Heart right ventricle (tissue), 16 donors: ENCODE measurements at regions not wholly inside any gene's neighbourhood (a gene's known extent, or its start where the extent isn't known, plus 50 kb on each side); places are given as distances from the start of the nearest gene placed in this dataset.

Experiments
- ATAC-seq, 8 donors: fragments of 200-7000 bp; cut with Tn5 transposase; one replicate each; pipeline ENCODE4 v1.9.1; 2020; ENCODE audit warnings: mild to moderate bottlenecking in 8 of 8, moderate library complexity in 8 of 8, moderate number of reproducible peaks in 1 of 8
- DNase-seq, 2 donors: peaks; one replicate each; pipeline ENCODE4 v3.0.0-alpha.2; 2020
- H3K27ac ChIP-seq, 10 donors: fragments of 200-600 bp; sonication (generic) in 2 of 10; one replicate each; pipeline versions ENCODE4 v1.5.0 to v1.8.0; 2020 to 2022; ENCODE audit warnings: mild to moderate bottlenecking in 3 of 10
- H3K27me3 ChIP-seq, 7 donors: fragments of 200-600 bp; one replicate each; pipeline ENCODE4 v1.8.0; 2021 to 2022; ENCODE audit warnings: mild to moderate bottlenecking in 2 of 7
- H3K36me3 ChIP-seq, 9 donors: fragments of 200-600 bp; sonication (generic) in 1 of 9; one replicate each; pipeline versions ENCODE4 v1.5.0 to v1.8.0; 2020 to 2022; ENCODE audit warnings: mild to moderate bottlenecking in 2 of 9
- H3K4me1 ChIP-seq, 9 donors: fragments of 200-600 bp; sonication (generic) in 1 of 9; one replicate each; pipeline versions ENCODE4 v1.5.0 to v1.8.0; 2020 to 2022; ENCODE audit warnings: mild to moderate bottlenecking in 4 of 9
- H3K4me3 ChIP-seq, 10 donors: fragments of 200-600 bp; sonication (generic) in 2 of 10; one replicate each; pipeline versions ENCODE4 v1.5.0 to v1.8.0; 2020 to 2022; ENCODE audit warnings: mild to moderate bottlenecking in 7 of 10, moderate library complexity in 2 of 10
- H3K9me3 ChIP-seq, 11 donors: fragments of 200-600 bp in 10 of 11; sonication (generic) in 2 of 11; one replicate each; pipeline versions ENCODE4 v1.5.0 to v1.8.0; 2013 to 2022; ENCODE audit warnings: mild to moderate bottlenecking in 2 of 11, control low read depth in 1 of 11, moderate library complexity in 1 of 11
- WGBS, 2 donors: extraction: QIAGEN DNeasy Blood & Tissue Kit; methylation state at CpG; one replicate each; pipeline ENCODE4 v1.1.7; 2013; ENCODE audit warnings: inconsistent platforms in 1 of 2; 5-methylcytosine and 5-hydroxymethylcytosine counted together
- intact Hi-C, 10 donors: fragments of 100-400 bp; cut with DNase I; formaldehyde crosslinking; loops; one replicate each; pipeline versions ENCODE4 v1.11.1 to v1.14.2; 2022
- TF ChIP-seq, protein P1 (sequence below), 9 donors: fragments of 200-600 bp; sonication (generic) in 2 of 9; IDR thresholded peaks; one replicate each; pipeline versions ENCODE4 v1.5.0 to v1.8.0; 2021 to 2022; ENCODE audit warnings: antibody characterized with exemption in 9 of 9, mild to moderate bottlenecking in 5 of 9, moderate library complexity in 1 of 9
- donor health status: Arrhythmogenic right ventricular cardiomyopathy.
- donor health status: ischemic (EF 13 %, LVEDD 7.1; RV severe dilation, severe dysfunction).
- donor health status: healthy with polysubstance abuse.
- donor health status: DM: no; HTN: yes; CAD: no.
- donor health status: DM: no; HTN: no; CAD: no.
- donor health status: ischemic (EF 25% LVEDD 6.9; RV normal size, moderate dysfunction).
- donor health status: ischemic (EF 25% LVEDD 5.7; RV mildly dilated, moderate dysfunction).
- donor health status: healthy.
- donor health status: DM: yes; HTN: yes; CAD: no.
- donor health status: Ischemic cardiomyopathy.
- donor health status: ischemic (EF 35%, LVEDD 5.7; RV mildly dilated, moderate dysfunction).
- donor health status: nonischemic (EF 11% LVEDD 7.7; RV severe dilation, severe dysfunction).
- donor health status: DM: yes; HTN: yes; CAD: no.
- donor health status: PGD.
- donor health status: ischemic (EF 29% LVEDD 5.4; RV normal size, mild dysfunction).
- donor health status: nonischemic (EF 23%, LVEDD 6.1; RV moderate dilation, normal function).

DNA sequence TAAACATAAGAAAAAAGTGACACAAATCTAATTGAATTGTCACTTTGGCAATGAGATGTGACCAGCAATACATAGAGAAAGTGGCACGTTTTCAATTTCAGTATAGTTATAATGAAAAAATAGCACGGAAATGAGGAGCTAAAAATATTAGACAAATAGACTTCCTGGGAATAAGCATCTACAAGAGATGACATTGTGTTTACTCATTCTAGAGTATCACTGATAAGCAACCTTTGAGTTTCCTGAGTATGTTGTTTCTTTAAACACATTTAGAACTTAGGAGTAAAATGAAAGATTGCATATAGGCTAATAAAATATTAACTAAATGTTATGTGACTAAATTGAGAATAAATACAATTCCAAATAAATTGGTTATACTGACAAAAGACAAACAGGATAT, 207.1 kb upstream of the SLITRK6 start:
- Histone ChIP-seq H3K4me1 (no peaks in the 10 kb centered on the region), H3K9me3 (peaks cover 0 to 29% (median 0%) of the 10 kb centered on the region in 11 donors), H3K36me3 (no peaks in the 10 kb centered on the region), H3K4me3 (no peak overlapping the region), H3K27me3 (no peaks in the 10 kb centered on the region), H3K27ac (no peak overlapping the region)
- ATAC-seq (no peak), DNase-seq (no peak)
- TF ChIP-seq, protein P1, sequence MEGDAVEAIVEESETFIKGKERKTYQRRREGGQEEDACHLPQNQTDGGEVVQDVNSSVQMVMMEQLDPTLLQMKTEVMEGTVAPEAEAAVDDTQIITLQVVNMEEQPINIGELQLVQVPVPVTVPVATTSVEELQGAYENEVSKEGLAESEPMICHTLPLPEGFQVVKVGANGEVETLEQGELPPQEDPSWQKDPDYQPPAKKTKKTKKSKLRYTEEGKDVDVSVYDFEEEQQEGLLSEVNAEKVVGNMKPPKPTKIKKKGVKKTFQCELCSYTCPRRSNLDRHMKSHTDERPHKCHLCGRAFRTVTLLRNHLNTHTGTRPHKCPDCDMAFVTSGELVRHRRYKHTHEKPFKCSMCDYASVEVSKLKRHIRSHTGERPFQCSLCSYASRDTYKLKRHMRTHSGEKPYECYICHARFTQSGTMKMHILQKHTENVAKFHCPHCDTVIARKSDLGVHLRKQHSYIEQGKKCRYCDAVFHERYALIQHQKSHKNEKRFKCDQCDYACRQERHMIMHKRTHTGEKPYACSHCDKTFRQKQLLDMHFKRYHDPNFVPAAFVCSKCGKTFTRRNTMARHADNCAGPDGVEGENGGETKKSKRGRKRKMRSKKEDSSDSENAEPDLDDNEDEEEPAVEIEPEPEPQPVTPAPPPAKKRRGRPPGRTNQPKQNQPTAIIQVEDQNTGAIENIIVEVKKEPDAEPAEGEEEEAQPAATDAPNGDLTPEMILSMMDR (IDR thresholded peaks at IDR 0.05) = no peak
- intact Hi-C loops = no loop called here
- WGBS, 2 donors = 24 to 36% methylated on average over 2 of the region's 2 CpGs

DNA sequence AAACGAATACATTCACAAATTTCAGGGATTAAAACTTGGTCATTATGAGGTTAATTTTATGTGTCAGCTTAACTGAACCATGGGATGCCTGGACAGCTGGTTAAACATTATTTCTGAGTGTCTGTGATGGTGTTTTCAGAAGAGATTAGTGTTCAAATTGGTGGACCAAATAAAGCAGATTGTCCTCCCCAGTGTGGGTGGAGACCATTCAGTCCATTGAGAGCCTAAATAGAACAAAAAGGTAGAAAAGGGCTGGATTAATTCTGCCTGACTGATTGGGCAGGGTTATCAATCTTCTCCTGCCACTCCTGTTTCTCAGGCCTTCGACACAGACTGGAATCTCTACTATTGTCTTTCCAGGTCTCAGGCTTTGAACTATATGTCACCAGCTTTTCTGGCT, 203.8 kb upstream of the SLITRK6 start:
- H3K4me1 ChIP-seq = no peaks in the 10 kb centered on the region
- 53 to 62% methylated on average over 2 of the region's 2 CpGs for WGBS, 2 donors
- TF ChIP-seq, protein P1 (IDR thresholded peaks at IDR 0.05) = no peak
- H3K9me3 ChIP-seq = peaks cover 0 to 8% (median 0%) of the 10 kb centered on the region in 11 donors
- intact Hi-C loops = no loop called here
- no peaks in the 10 kb centered on the region for H3K27me3 ChIP-seq
- no peak for ATAC-seq
- no peak overlapping the region for H3K27ac ChIP-seq
- no peak for DNase-seq
- H3K4me3 ChIP-seq = no peak overlapping the region
- no peaks in the 10 kb centered on the region for H3K36me3 ChIP-seq

DNA sequence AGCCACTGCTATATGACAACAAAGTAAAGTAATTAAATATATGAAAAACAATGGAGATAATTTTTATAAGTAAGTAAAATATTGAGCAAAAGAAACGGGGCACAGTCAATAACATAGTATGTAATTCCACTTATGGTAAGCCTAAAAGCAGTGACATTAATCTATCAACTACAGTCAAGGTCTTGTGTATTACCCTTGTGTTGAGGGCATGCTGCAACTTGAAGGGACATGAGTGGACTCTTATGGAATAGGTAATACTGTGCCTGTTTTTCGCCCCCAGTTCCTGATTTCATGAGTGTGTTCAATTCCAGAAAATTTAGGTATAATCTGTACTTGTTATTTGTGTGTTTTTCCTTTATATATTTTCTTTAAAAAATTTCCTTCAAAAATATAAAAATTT, 201.3 kb upstream of the SLITRK6 start:
- Histone ChIP-seq H3K36me3 (no peaks in the 10 kb centered on the region), H3K27ac (no peak overlapping the region), H3K4me1 (no peaks in the 10 kb centered on the region), H3K27me3 (no peaks in the 10 kb centered on the region), H3K4me3 (no peak overlapping the region), H3K9me3 (peaks cover 0 to 5% (median 0%) of the 10 kb centered on the region in 11 donors)
- TF ChIP-seq, protein P1 (IDR thresholded peaks at IDR 0.05) = no peak
- intact Hi-C loops = no loop called here
- ATAC-seq = no peak
- 89% methylated on average over 2 of the region's 2 CpGs for WGBS, 2 donors
- DNase-seq = no peak

DNA sequence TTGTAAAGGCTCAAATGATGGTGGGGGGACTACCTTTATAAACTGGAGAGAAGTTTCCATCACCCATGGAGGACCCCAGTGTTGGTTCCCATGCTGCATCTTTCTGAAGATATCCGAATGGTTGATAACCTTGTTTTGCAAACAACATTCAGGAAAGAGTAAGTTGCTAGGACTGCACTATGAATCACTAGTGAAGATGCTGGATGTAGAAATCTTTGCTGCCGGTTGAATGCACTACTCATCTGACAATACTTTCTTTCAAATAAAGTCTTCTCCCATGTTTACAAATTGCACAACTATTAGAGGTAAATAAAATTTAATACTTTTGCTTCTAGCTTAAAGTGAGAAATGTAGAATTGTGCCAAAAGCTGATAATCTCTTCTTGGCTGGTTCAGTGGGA, 198.4 kb upstream of the SLITRK6 start:
- Histone ChIP-seq H3K36me3 (no peaks in the 10 kb centered on the region), H3K27me3 (no peaks in the 10 kb centered on the region), H3K9me3 (no peaks in the 10 kb centered on the region), H3K27ac (no peak overlapping the region), H3K4me1 (no peaks in the 10 kb centered on the region), H3K4me3 (no peak overlapping the region)
- WGBS, 2 donors = 84% methylated on average over 2 of the region's 2 CpGs
- no peak for ATAC-seq
- DNase-seq = no peak
- intact Hi-C loops = no loop called here
- TF ChIP-seq, protein P1 (IDR thresholded peaks at IDR 0.05) = no peak
